ENCODE measurements at regions not wholly inside any gene's neighbourhood (a gene's known extent, or its start where the extent isn't known, plus 50 kb on each side); places are given as distances from the start of the nearest gene placed in this dataset.

DNA sequence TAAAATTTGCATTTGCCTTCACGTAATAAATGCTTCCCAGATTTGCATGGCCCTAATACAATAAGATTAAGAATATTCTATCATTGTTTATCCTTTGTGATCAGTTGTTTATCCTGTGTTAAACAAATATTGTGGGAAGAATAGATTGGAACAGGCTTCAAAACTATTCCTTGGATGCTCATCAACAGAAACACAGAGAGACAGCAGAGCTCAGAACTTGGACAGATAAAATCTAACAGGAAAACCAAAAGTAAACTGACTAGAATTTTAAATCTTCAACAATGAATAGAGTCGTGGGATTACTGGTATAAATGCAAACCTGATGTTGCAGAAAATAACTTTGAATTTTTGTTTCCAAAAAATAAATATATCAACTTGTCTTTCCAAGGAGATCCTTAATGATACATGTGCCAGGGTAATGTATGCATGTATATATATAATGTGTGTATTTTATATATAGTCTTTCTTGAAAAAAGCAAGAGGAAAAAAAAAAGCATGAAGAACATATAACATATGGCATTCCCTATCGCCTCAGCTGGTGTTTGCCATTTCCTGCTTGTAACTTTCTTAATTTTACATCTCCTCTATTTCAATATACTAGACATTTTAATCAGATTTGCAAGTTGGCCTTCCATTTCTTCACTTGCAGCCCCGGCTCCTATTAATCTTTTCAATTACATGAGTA, 59.9 kb upstream of the TANK start:
- H3K4me1 Mint-ChIP-seq = peaks cover 12% of the 10 kb centered on the region
- Histone ChIP-seq H3K79me2 (replicated peaks; ENCODE audit: insufficient read depth) (no peaks in the 10 kb centered on the region), H4K20me1 (replicated peaks; ENCODE audit: insufficient read depth) (no peaks in the 10 kb centered on the region), H3K4me1 (ENCODE audit: insufficient read depth) (no peaks in the 10 kb centered on the region), H3K9me2 (ENCODE audit: insufficient read depth) (no peaks in the 10 kb centered on the region), H3K4me2 (no peak overlapping the region), H3K36me3 (ENCODE audit: insufficient read depth) (no peaks in the 10 kb centered on the region), H3F3A (replicated peaks; ENCODE audit: low read depth) (no peaks in the 10 kb centered on the region), H3K27me3 (ENCODE audit: insufficient read depth) (no peaks in the 10 kb centered on the region), H2AFZ (no peak overlapping the region), H3K27ac (ENCODE audit: low read depth) (no peak overlapping the region), H3K4me3 (no peak overlapping the region)
- ATAC-seq = no peak
- no peaks in the 10 kb centered on the region for H3K27me3 Mint-ChIP-seq (ENCODE audit: insufficient read depth, low read depth, poor library complexity)
- no peak overlapping the region for H3K4me3 Mint-ChIP-seq
- 0 out of 2 replicates have a peak overlapping the region, but pooled peaks have one; percentile 15 for H3K27ac Mint-ChIP-seq
- DNase-seq (ENCODE audit: low spot score) = no peak
- no peaks in the 10 kb centered on the region; the same call in 2 of the 3 replicates for H3K36me3 Mint-ChIP-seq (ENCODE audit: low read depth)
- TF ChIP-seq EZH2phosphoT487 (IDR thresholded peaks at IDR 0.05; ENCODE audit: unreplicated experiment) (no peak), ZNF331 (CRISPR knock-in tag; IDR thresholded peaks at IDR 0.05; ENCODE audit: low read depth) (no peak), POLR2AphosphoS5 (IDR thresholded peaks at IDR 0.05; ENCODE audit: low read depth) (no peak), EZH2 (IDR thresholded peaks at IDR 0.05; ENCODE audit: low read depth, unreplicated experiment) (no peak), JUNB (IDR thresholded peaks at IDR 0.05; ENCODE audit: unreplicated experiment) (no peak), ZNF114 (CRISPR knock-in tag; IDR thresholded peaks at IDR 0.05) (no peak), STAT1 (IDR thresholded peaks at IDR 0.05; ENCODE audit: unreplicated experiment) (no peak), CREB1 (CRISPR knock-in tag; IDR thresholded peaks at IDR 0.05; ENCODE audit: low read depth) (no peak), NANOG (IDR thresholded peaks at IDR 0.05; ENCODE audit: borderline replicate concordance) (no peak)
- TF ChIP-seq, protein P1, sequence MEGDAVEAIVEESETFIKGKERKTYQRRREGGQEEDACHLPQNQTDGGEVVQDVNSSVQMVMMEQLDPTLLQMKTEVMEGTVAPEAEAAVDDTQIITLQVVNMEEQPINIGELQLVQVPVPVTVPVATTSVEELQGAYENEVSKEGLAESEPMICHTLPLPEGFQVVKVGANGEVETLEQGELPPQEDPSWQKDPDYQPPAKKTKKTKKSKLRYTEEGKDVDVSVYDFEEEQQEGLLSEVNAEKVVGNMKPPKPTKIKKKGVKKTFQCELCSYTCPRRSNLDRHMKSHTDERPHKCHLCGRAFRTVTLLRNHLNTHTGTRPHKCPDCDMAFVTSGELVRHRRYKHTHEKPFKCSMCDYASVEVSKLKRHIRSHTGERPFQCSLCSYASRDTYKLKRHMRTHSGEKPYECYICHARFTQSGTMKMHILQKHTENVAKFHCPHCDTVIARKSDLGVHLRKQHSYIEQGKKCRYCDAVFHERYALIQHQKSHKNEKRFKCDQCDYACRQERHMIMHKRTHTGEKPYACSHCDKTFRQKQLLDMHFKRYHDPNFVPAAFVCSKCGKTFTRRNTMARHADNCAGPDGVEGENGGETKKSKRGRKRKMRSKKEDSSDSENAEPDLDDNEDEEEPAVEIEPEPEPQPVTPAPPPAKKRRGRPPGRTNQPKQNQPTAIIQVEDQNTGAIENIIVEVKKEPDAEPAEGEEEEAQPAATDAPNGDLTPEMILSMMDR (conservative IDR thresholded peaks at IDR 0.05; ENCODE audit: low read depth in 2 of 2) = no peak
- TF ChIP-seq, protein P2, sequence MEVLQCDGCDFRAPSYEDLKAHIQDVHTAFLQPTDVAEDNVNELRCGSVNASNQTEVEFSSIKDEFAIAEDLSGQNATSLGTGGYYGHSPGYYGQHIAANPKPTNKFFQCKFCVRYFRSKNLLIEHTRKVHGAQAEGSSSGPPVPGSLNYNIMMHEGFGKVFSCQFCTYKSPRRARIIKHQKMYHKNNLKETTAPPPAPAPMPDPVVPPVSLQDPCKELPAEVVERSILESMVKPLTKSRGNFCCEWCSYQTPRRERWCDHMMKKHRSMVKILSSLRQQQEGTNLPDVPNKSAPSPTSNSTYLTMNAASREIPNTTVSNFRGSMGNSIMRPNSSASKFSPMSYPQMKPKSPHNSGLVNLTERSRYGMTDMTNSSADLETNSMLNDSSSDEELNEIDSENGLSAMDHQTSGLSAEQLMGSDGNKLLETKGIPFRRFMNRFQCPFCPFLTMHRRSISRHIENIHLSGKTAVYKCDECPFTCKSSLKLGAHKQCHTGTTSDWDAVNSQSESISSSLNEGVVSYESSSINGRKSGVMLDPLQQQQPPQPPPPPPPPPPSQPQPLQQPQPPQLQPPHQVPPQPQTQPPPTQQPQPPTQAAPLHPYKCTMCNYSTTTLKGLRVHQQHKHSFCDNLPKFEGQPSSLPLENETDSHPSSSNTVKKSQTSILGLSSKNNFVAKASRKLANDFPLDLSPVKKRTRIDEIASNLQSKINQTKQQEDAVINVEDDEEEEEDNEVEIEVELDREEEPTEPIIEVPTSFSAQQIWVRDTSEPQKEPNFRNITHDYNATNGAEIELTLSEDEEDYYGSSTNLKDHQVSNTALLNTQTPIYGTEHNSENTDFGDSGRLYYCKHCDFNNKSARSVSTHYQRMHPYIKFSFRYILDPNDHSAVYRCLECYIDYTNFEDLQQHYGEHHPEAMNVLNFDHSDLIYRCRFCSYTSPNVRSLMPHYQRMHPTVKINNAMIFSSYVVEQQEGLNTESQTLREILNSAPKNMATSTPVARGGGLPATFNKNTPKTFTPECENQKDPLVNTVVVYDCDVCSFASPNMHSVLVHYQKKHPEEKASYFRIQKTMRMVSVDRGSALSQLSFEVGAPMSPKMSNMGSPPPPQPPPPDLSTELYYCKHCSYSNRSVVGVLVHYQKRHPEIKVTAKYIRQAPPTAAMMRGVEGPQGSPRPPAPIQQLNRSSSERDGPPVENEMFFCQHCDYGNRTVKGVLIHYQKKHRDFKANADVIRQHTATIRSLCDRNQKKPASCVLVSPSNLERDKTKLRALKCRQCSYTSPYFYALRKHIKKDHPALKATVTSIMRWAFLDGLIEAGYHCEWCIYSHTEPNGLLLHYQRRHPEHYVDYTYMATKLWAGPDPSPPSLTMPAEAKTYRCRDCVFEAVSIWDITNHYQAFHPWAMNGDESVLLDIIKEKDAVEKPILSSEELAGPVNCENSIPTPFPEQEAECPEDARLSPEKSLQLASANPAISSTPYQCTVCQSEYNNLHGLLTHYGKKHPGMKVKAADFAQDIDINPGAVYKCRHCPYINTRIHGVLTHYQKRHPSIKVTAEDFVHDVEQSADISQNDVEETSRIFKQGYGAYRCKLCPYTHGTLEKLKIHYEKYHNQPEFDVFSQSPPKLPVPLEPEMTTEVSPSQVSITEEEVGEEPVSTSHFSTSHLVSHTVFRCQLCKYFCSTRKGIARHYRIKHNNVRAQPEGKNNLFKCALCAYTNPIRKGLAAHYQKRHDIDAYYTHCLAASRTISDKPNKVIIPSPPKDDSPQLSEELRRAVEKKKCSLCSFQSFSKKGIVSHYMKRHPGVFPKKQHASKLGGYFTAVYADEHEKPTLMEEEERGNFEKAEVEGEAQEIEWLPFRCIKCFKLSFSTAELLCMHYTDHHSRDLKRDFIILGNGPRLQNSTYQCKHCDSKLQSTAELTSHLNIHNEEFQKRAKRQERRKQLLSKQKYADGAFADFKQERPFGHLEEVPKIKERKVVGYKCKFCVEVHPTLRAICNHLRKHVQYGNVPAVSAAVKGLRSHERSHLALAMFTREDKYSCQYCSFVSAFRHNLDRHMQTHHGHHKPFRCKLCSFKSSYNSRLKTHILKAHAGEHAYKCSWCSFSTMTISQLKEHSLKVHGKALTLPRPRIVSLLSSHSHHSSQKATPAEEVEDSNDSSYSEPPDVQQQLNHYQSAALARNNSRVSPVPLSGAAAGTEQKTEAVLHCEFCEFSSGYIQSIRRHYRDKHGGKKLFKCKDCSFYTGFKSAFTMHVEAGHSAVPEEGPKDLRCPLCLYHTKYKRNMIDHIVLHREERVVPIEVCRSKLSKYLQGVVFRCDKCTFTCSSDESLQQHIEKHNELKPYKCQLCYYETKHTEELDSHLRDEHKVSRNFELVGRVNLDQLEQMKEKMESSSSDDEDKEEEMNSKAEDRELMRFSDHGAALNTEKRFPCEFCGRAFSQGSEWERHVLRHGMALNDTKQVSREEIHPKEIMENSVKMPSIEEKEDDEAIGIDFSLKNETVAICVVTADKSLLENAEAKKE (CRISPR knock-in tag; IDR thresholded peaks at IDR 0.05) = no peak
- TF ChIP-seq, protein P3, sequence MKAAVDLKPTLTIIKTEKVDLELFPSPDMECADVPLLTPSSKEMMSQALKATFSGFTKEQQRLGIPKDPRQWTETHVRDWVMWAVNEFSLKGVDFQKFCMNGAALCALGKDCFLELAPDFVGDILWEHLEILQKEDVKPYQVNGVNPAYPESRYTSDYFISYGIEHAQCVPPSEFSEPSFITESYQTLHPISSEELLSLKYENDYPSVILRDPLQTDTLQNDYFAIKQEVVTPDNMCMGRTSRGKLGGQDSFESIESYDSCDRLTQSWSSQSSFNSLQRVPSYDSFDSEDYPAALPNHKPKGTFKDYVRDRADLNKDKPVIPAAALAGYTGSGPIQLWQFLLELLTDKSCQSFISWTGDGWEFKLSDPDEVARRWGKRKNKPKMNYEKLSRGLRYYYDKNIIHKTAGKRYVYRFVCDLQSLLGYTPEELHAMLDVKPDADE (IDR thresholded peaks at IDR 0.05) = no peak
- TF ChIP-seq, protein P4, sequence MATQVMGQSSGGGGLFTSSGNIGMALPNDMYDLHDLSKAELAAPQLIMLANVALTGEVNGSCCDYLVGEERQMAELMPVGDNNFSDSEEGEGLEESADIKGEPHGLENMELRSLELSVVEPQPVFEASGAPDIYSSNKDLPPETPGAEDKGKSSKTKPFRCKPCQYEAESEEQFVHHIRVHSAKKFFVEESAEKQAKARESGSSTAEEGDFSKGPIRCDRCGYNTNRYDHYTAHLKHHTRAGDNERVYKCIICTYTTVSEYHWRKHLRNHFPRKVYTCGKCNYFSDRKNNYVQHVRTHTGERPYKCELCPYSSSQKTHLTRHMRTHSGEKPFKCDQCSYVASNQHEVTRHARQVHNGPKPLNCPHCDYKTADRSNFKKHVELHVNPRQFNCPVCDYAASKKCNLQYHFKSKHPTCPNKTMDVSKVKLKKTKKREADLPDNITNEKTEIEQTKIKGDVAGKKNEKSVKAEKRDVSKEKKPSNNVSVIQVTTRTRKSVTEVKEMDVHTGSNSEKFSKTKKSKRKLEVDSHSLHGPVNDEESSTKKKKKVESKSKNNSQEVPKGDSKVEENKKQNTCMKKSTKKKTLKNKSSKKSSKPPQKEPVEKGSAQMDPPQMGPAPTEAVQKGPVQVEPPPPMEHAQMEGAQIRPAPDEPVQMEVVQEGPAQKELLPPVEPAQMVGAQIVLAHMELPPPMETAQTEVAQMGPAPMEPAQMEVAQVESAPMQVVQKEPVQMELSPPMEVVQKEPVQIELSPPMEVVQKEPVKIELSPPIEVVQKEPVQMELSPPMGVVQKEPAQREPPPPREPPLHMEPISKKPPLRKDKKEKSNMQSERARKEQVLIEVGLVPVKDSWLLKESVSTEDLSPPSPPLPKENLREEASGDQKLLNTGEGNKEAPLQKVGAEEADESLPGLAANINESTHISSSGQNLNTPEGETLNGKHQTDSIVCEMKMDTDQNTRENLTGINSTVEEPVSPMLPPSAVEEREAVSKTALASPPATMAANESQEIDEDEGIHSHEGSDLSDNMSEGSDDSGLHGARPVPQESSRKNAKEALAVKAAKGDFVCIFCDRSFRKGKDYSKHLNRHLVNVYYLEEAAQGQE (IDR thresholded peaks at IDR 0.05; ENCODE audit: unreplicated experiment) = no peak
- H3K9me3 Mint-ChIP-seq = peaks cover 8% of the 10 kb centered on the region; the same call in 2 of the 3 replicates
